HepG2 (cell line): ENCODE measurements at regions not wholly inside any gene's neighbourhood (a gene's known extent, or its start where the extent isn't known, plus 50 kb on each side); places are given as distances from the start of the nearest gene placed in this dataset.

Source experiments
- ATM ChIP-seq: fragments of 450-650 bp; IDR thresholded peaks from 2 replicates; pipeline ENCODE4 v1.7.1; 2017; ENCODE audit warnings: mild to moderate bottlenecking, borderline replicate concordance
- GATAD2A ChIP-seq: IDR thresholded peaks from 2 replicates; pipeline ENCODE4 v1.6.1; 2016
- HIVEP1 ChIP-seq: sonication (generic); formaldehyde crosslinking; IDR thresholded peaks from 2 replicates; pipeline ENCODE4 v1.4.0; 2020; ENCODE audit warnings: mild to moderate bottlenecking, missing genetic modification reagents
- PAF1 ChIP-seq: IDR thresholded peaks from 2 replicates; pipeline ENCODE4 v1.6.1; 2016; ENCODE audit warnings: missing genetic modification reagents, missing compliant biosample characterization
- SOX6 ChIP-seq, 2 experiments: fragments of 450-650 bp in 1 of 2; sonication (generic) in 1 of 2; formaldehyde crosslinking in 1 of 2; IDR thresholded peaks; 2 replicates each; pipeline versions ENCODE4 v1.4.0 to v1.6.1; 2017 to 2020; ENCODE audit warnings: antibody characterized with exemption in 1 of 2, mild to moderate bottlenecking in 1 of 2, missing genetic modification reagents in 1 of 2
- TIGD3 ChIP-seq: sonication (generic); formaldehyde crosslinking; IDR thresholded peaks from 2 replicates; pipeline ENCODE4 v1.5.1; 2020; ENCODE audit warnings: mild to moderate bottlenecking, missing genetic modification reagents, borderline replicate concordance
- ZBTB3 ChIP-seq: sonication (generic); formaldehyde crosslinking; IDR thresholded peaks from 2 replicates; pipeline ENCODE4 v1.4.0; 2020; ENCODE audit warnings: low read depth, mild to moderate bottlenecking, moderate library complexity, missing genetic modification reagents, borderline replicate concordance
- ZNF124 ChIP-seq: sonication (generic); formaldehyde crosslinking; IDR thresholded peaks from 2 replicates; pipeline ENCODE4 v1.4.0; 2020; ENCODE audit warnings: missing genetic modification reagents
- ZNF510 ChIP-seq: sonication (generic); formaldehyde crosslinking; IDR thresholded peaks from 2 replicates; pipeline ENCODE4 v1.4.0; 2020; ENCODE audit warnings: low read depth, mild to moderate bottlenecking, missing genetic modification reagents
- ZNF710 ChIP-seq: sonication (generic); formaldehyde crosslinking; IDR thresholded peaks from 2 replicates; pipeline ENCODE4 v1.5.0; 2020; ENCODE audit warnings: mild to moderate bottlenecking, missing genetic modification reagents, borderline replicate concordance
- ZNF800 ChIP-seq: sonication (generic); formaldehyde crosslinking; IDR thresholded peaks from 2 replicates; pipeline ENCODE4 v1.4.0; 2020; ENCODE audit warnings: missing genetic modification reagents

- TF ChIP-seq TIGD3 (CRISPR knock-in tag) (no peak), HIVEP1 (CRISPR knock-in tag) (no peak), SOX6 (IDR thresholded peaks at IDR 0.05) (no peak), SOX6 (CRISPR knock-in tag; IDR thresholded peaks at IDR 0.05) (no peak), ZBTB3 (CRISPR knock-in tag) (no peak), ATM (no peak), GATAD2A (no peak), ZNF510 (CRISPR knock-in tag) (no peak), ZNF124 (CRISPR knock-in tag) (no peak), PAF1 (no peak), ZNF800 (CRISPR knock-in tag) (no peak), ZNF710 (CRISPR knock-in tag) (no peak)
- TF ChIP-seq, all 625 proteins: peak for 0
Observed at GRCh38 chr2:52390651-52391050, 1358.7 kb upstream of the NRXN1 start (continued).
